Neural cell (in vitro differentiated cells): ENCODE measurements at regions not wholly inside any gene's neighbourhood (a gene's known extent, or its start where the extent isn't known, plus 50 kb on each side); places are given as distances from the start of the nearest gene placed in this dataset.

Experiments
- H2AFZ ChIP-seq: fragments of 200-600, 300-800 bp; sonication (generic), shearing (Covaris generic); 2 replicates; pipeline ENCODE4 v1.6.0; 2014; ENCODE audit warnings: low read depth, mild to moderate bottlenecking, antibody characterized with exemption, low read length, moderate library complexity
- H3F3A ChIP-seq: fragments of 200-600 bp; shearing (Covaris generic); 2 replicates; pipeline ENCODE4 v1.6.1; 2016; ENCODE audit warnings: mild to moderate bottlenecking, moderate library complexity, mixed read lengths, antibody characterized with exemption, low read length; ENCODE audit not compliant: insufficient read depth, poor library complexity, severe bottlenecking
- H3K27ac ChIP-seq: fragments of 200-600, 300-800 bp; sonication (generic), shearing (Covaris generic); 2 replicates; pipeline ENCODE4 v1.5.1; 2014; ENCODE audit warnings: mild to moderate bottlenecking, low read length, moderate library complexity
- H3K27me3 ChIP-seq: fragments of 300-800, 200-600 bp; sonication (generic), shearing (Covaris generic); 2 replicates; pipeline ENCODE4 v1.6.0; 2014; ENCODE audit warnings: mild to moderate bottlenecking, low read depth, low read length, moderate library complexity; ENCODE audit not compliant: insufficient read depth
- H3K36me3 ChIP-seq: fragments of 300-800, 200-600 bp; sonication (generic), shearing (Covaris generic); 2 replicates; pipeline ENCODE4 v1.5.1; 2014; ENCODE audit warnings: mild to moderate bottlenecking, antibody characterized with exemption, low read length, moderate library complexity; ENCODE audit not compliant: insufficient read depth
- H3K4me2 ChIP-seq: fragments of 300-800, 200-600 bp; sonication (generic), shearing (Covaris generic); 2 replicates; pipeline ENCODE4 v1.6.0; 2014; ENCODE audit warnings: mild to moderate bottlenecking, low read length
- H3K4me3 ChIP-seq: fragments of 300-800, 200-600 bp; sonication (generic), shearing (Covaris generic); 2 replicates; pipeline ENCODE4 v1.5.1; 2014; ENCODE audit warnings: mild to moderate bottlenecking, low read length, moderate library complexity
- H3K79me2 ChIP-seq: fragments of 200-600 bp; shearing (Covaris generic); replicated peaks from 2 replicates; pipeline ENCODE4 v1.6.0; 2014; ENCODE audit warnings: mild to moderate bottlenecking, low read length, moderate library complexity; ENCODE audit not compliant: insufficient read depth
- H3K9ac ChIP-seq: fragments of 300-800, 200-600 bp; sonication (generic), shearing (Covaris generic); 2 replicates; pipeline ENCODE4 v1.6.1; 2016; ENCODE audit warnings: mild to moderate bottlenecking, low read length, mixed read lengths
- H3K9me2 ChIP-seq: fragments of 200-600 bp; shearing (Covaris generic); 2 replicates; pipeline ENCODE4 v1.6.1; 2016; ENCODE audit warnings: mild to moderate bottlenecking, low read length, mixed read lengths; ENCODE audit not compliant: insufficient read depth
- H3K9me3 ChIP-seq: fragments of 200-600, 300-800 bp; sonication (generic), shearing (Covaris generic); 2 replicates; pipeline ENCODE4 v1.6.1; 2016; ENCODE audit warnings: mild to moderate bottlenecking, mixed run types, low read length, moderate library complexity, mixed read lengths
- H4K20me1 ChIP-seq: fragments of 200-600 bp; shearing (Covaris generic); 2 replicates; pipeline ENCODE4 v1.6.1; 2016; ENCODE audit warnings: mild to moderate bottlenecking, mixed run types; ENCODE audit not compliant: insufficient read depth
- CTCF ChIP-seq: fragments of 450-650 bp; IDR thresholded peaks from 2 replicates; pipeline ENCODE4 v1.5.1; 2014; ENCODE audit warnings: antibody characterized with exemption, mild to moderate bottlenecking, moderate library complexity; ENCODE audit not compliant: poor library complexity, severe bottlenecking
- EP300 ChIP-seq: fragments of 450-650 bp; conservative IDR thresholded peaks from 2 replicates; pipeline ENCODE4 v1.6.1; 2014; ENCODE audit warnings: antibody characterized with exemption, mild to moderate bottlenecking, moderate library complexity; ENCODE audit not compliant: poor library complexity, severe bottlenecking
- EZH2 ChIP-seq: fragments of 200-600, 300-800 bp; shearing (Covaris generic), sonication (generic); IDR thresholded peaks from 2 replicates; pipeline ENCODE4 v1.6.1; 2014; ENCODE audit warnings: antibody characterized with exemption, low read length, borderline replicate concordance, mild to moderate bottlenecking; ENCODE audit not compliant: insufficient read depth, poor library complexity, severe bottlenecking
- MXI1 ChIP-seq: fragments of 450-650 bp; conservative IDR thresholded peaks from 2 replicates; pipeline ENCODE4 v1.6.1; 2014; ENCODE audit warnings: antibody characterized with exemption, mild to moderate bottlenecking; ENCODE audit not compliant: poor library complexity, severe bottlenecking
- POLR2AphosphoS5 ChIP-seq: IDR thresholded peaks from 2 replicates; pipeline ENCODE4 v1.6.1; 2012
- RAD21 ChIP-seq: fragments of 450-650 bp; conservative IDR thresholded peaks from 2 replicates; pipeline ENCODE4 v1.6.1; 2014; ENCODE audit warnings: antibody characterized with exemption, mild to moderate bottlenecking, moderate library complexity
- REST ChIP-seq: IDR thresholded peaks from 2 replicates; pipeline ENCODE4 v1.6.1; 2012; ENCODE audit warnings: borderline replicate concordance
- SMC3 ChIP-seq: fragments of 450-650 bp; conservative IDR thresholded peaks from 2 replicates; pipeline ENCODE4 v1.6.1; 2014; ENCODE audit warnings: antibody characterized with exemption, mild to moderate bottlenecking, moderate library complexity; ENCODE audit not compliant: poor library complexity
- TAF1 ChIP-seq: IDR thresholded peaks from 2 replicates; pipeline ENCODE4 v1.6.1; 2012; ENCODE audit warnings: low read depth

- Histone ChIP-seq H3K79me2 (no peaks in the 10 kb centered on the region), H3K4me3 (no peak overlapping the region), H3K9me2 (no peaks in the 10 kb centered on the region), H4K20me1 (no peaks in the 10 kb centered on the region), H3F3A (no peaks in the 10 kb centered on the region), H3K36me3 (no peaks in the 10 kb centered on the region), H3K4me2 (no peak overlapping the region), H3K27ac (no peak overlapping the region), H2AFZ (no peak overlapping the region), H3K9me3 (no peaks in the 10 kb centered on the region), H3K9ac (no peak overlapping the region), H3K27me3 (no peaks in the 10 kb centered on the region)
- no peak for TF ChIP-seq MXI1
- TF ChIP-seq RAD21, result no peak
- no peak for TF ChIP-seq EP300
- TF ChIP-seq TAF1, result no peak
- TF ChIP-seq SMC3, result no peak
- no peak for TF ChIP-seq POLR2AphosphoS5
- TF ChIP-seq CTCF, result no peak
- no peak for TF ChIP-seq EZH2
- no peak for TF ChIP-seq REST
These were observed 70.1 kb upstream of the ARHGAP21 start for GRCh38 chr10:24793648-24794379.

GRCh38 chr10:24792638-24793037, 69.0 kb upstream of the ARHGAP21 start:
- no peaks in the 10 kb centered on the region for H4K20me1 ChIP-seq
- no peaks in the 10 kb centered on the region for H3K36me3 ChIP-seq
- no peaks in the 10 kb centered on the region for H3F3A ChIP-seq
- no peak overlapping the region for H3K27ac ChIP-seq
- no peak overlapping the region for H2AFZ ChIP-seq
- no peaks in the 10 kb centered on the region for H3K79me2 ChIP-seq
- H3K4me2 ChIP-seq, result no peak overlapping the region
- H3K4me3 ChIP-seq, result no peak overlapping the region
- no peaks in the 10 kb centered on the region for H3K9me2 ChIP-seq
- H3K9ac ChIP-seq, result no peak overlapping the region
- H3K9me3 ChIP-seq, result no peaks in the 10 kb centered on the region
- no peak for TF ChIP-seq TAF1
- no peak for TF ChIP-seq SMC3
- TF ChIP-seq REST, result no peak
- TF ChIP-seq MXI1, result no peak
- TF ChIP-seq RAD21, result no peak
- TF ChIP-seq POLR2AphosphoS5, result no peak
- no peak for TF ChIP-seq EZH2
- no peak for TF ChIP-seq EP300
- TF ChIP-seq CTCF, result no peak
- no peaks in the 10 kb centered on the region for H3K27me3 ChIP-seq
